ENCODE measurements at regions not wholly inside any gene's neighbourhood (a gene's known extent, or its start where the extent isn't known, plus 50 kb on each side); places are given as distances from the start of the nearest gene placed in this dataset.
A peak's percentile ranks its signal among the peaks of the same experiment; 100 is the strongest.

GRCh38 chr20:58048096-58048702 is 180.3 kb downstream of the ANKRD60 start:
- Histone ChIP-seq H3K36me3 (replicated peaks) (no peaks in the 10 kb centered on the region), H3K4me3 (no peak overlapping the region), H3K4me1 (no peaks in the 10 kb centered on the region), H3K27me3 (ENCODE audit: low read depth) (no peaks in the 10 kb centered on the region), H3K9me3 (no peaks in the 10 kb centered on the region)
- in situ Hi-C loops (cut with MboI; ENCODE audit: low sequenced_read_pairs), result no loop called here
- DNase-seq (ENCODE audit: low spot score in 2 of 2), result peak in 1 of 2 experiments; percentile 21

- in situ Hi-C loops (cut with MboI; ENCODE audit: low sequenced_read_pairs), result no loop called here
- no peak overlapping the region for H3K4me3 ChIP-seq
- no peaks in the 10 kb centered on the region for H3K4me1 ChIP-seq
- no peaks in the 10 kb centered on the region for H3K9me3 ChIP-seq
- H3K27me3 ChIP-seq (ENCODE audit: low read depth), result no peaks in the 10 kb centered on the region
- H3K36me3 ChIP-seq (replicated peaks), result no peaks in the 10 kb centered on the region
- DNase-seq (ENCODE audit: low spot score in 2 of 2), result no peak
Observed at GRCh38 chr20:58046311-58046710, 182.1 kb downstream of the ANKRD60 start.

- H3K36me3 ChIP-seq (replicated peaks), result no peaks in the 10 kb centered on the region
- H3K4me3 ChIP-seq, result no peak overlapping the region
- no peaks in the 10 kb centered on the region for H3K27me3 ChIP-seq (ENCODE audit: low read depth)
- H3K4me1 ChIP-seq, result no peaks in the 10 kb centered on the region
- no peak for DNase-seq (ENCODE audit: low spot score in 2 of 2)
- no peaks in the 10 kb centered on the region for H3K9me3 ChIP-seq
- in situ Hi-C loops (cut with MboI; ENCODE audit: low sequenced_read_pairs), result no loop called here
Observed at GRCh38 chr20:58045579-58045978, 182.9 kb downstream of the ANKRD60 start.

GRCh38 chr20:58044931-58045555 is 183.4 kb downstream of the ANKRD60 start:
- Histone ChIP-seq H3K4me3 (no peak overlapping the region), H3K27me3 (ENCODE audit: low read depth) (no peaks in the 10 kb centered on the region), H3K4me1 (no peaks in the 10 kb centered on the region), H3K9me3 (no peaks in the 10 kb centered on the region), H3K36me3 (replicated peaks) (no peaks in the 10 kb centered on the region)
- in situ Hi-C loops (cut with MboI; ENCODE audit: low sequenced_read_pairs), result no loop called here
- DNase-seq (ENCODE audit: low spot score in 2 of 2), result no peak

- Histone ChIP-seq H3K4me1 (no peaks in the 10 kb centered on the region), H3K36me3 (replicated peaks) (no peaks in the 10 kb centered on the region), H3K4me3 (no peak overlapping the region), H3K27me3 (ENCODE audit: low read depth) (no peaks in the 10 kb centered on the region), H3K9me3 (no peaks in the 10 kb centered on the region)
- in situ Hi-C loops (cut with MboI; ENCODE audit: low sequenced_read_pairs), result no loop called here
- DNase-seq (ENCODE audit: low spot score in 2 of 2), result no peak
Observed at GRCh38 chr20:58044286-58044685, 184.2 kb downstream of the ANKRD60 start.

GRCh38 chr20:58043236-58044140 is 185.0 kb downstream of the ANKRD60 start:
- Histone ChIP-seq H3K9me3 (no peaks in the 10 kb centered on the region), H3K4me1 (no peaks in the 10 kb centered on the region), H3K4me3 (no peak overlapping the region), H3K36me3 (replicated peaks) (no peaks in the 10 kb centered on the region), H3K27me3 (ENCODE audit: low read depth) (no peaks in the 10 kb centered on the region)
- no peak for DNase-seq (ENCODE audit: low spot score in 2 of 2)
- in situ Hi-C loops (cut with MboI; ENCODE audit: low sequenced_read_pairs), result no loop called here

- DNase-seq (ENCODE audit: low spot score in 2 of 2), result no peak
- no peaks in the 10 kb centered on the region for H3K9me3 ChIP-seq
- in situ Hi-C loops (cut with MboI; ENCODE audit: low sequenced_read_pairs), result no loop called here
- H3K36me3 ChIP-seq (replicated peaks), result no peaks in the 10 kb centered on the region
- H3K4me1 ChIP-seq, result no peaks in the 10 kb centered on the region
- H3K4me3 ChIP-seq, result no peak overlapping the region
- H3K27me3 ChIP-seq (ENCODE audit: low read depth), result no peaks in the 10 kb centered on the region
Observed at GRCh38 chr20:58042591-58042990, 185.9 kb downstream of the ANKRD60 start.

GRCh38 chr20:58040447-58041290 is 187.8 kb downstream of the ANKRD60 start:
- no peaks in the 10 kb centered on the region for H3K27me3 ChIP-seq (ENCODE audit: low read depth)
- no peak for DNase-seq (ENCODE audit: low spot score in 2 of 2)
- H3K4me3 ChIP-seq, result no peak overlapping the region
- H3K36me3 ChIP-seq (replicated peaks), result no peaks in the 10 kb centered on the region
- no peaks in the 10 kb centered on the region for H3K4me1 ChIP-seq
- H3K9me3 ChIP-seq, result no peaks in the 10 kb centered on the region
- in situ Hi-C loops (cut with MboI; ENCODE audit: low sequenced_read_pairs), result no loop called here

GRCh38 chr20:58039274-58040092 is 189.0 kb downstream of the ANKRD60 start:
- Histone ChIP-seq H3K36me3 (replicated peaks) (no peaks in the 10 kb centered on the region), H3K27me3 (ENCODE audit: low read depth) (no peaks in the 10 kb centered on the region), H3K4me3 (no peak overlapping the region), H3K9me3 (no peaks in the 10 kb centered on the region), H3K4me1 (no peaks in the 10 kb centered on the region)
- in situ Hi-C loops (cut with MboI; ENCODE audit: low sequenced_read_pairs), result no loop called here
- DNase-seq (ENCODE audit: low spot score in 2 of 2), result no peak

GRCh38 chr20:58038123-58038654 is 190.3 kb downstream of the ANKRD60 start:
- Histone ChIP-seq H3K9me3 (no peaks in the 10 kb centered on the region), H3K4me3 (no peak overlapping the region), H3K4me1 (no peaks in the 10 kb centered on the region), H3K27me3 (ENCODE audit: low read depth) (no peaks in the 10 kb centered on the region), H3K36me3 (replicated peaks) (no peaks in the 10 kb centered on the region)
- in situ Hi-C loops (cut with MboI; ENCODE audit: low sequenced_read_pairs), result no loop called here
- DNase-seq (ENCODE audit: low spot score in 2 of 2), result no peak

- Histone ChIP-seq H3K9me3 (no peaks in the 10 kb centered on the region), H3K36me3 (replicated peaks) (no peaks in the 10 kb centered on the region), H3K4me3 (no peak overlapping the region), H3K4me1 (no peaks in the 10 kb centered on the region), H3K27me3 (ENCODE audit: low read depth) (no peaks in the 10 kb centered on the region)
- no peak for DNase-seq (ENCODE audit: low spot score in 2 of 2)
- in situ Hi-C loops (cut with MboI; ENCODE audit: low sequenced_read_pairs), result no loop called here
Observed at GRCh38 chr20:58037631-58038030, 190.8 kb downstream of the ANKRD60 start.

GRCh38 chr20:58033026-58033536 is 195.4 kb downstream of the ANKRD60 start:
- DNase-seq (ENCODE audit: low spot score in 2 of 2), result no peak
- Histone ChIP-seq H3K27me3 (ENCODE audit: low read depth) (no peaks in the 10 kb centered on the region), H3K36me3 (replicated peaks) (no peaks in the 10 kb centered on the region), H3K9me3 (no peaks in the 10 kb centered on the region), H3K4me3 (no peak overlapping the region), H3K4me1 (no peaks in the 10 kb centered on the region)
- in situ Hi-C loops (cut with MboI; ENCODE audit: low sequenced_read_pairs), result no loop called here
